Body of pancreas (tissue), 4 donors: ENCODE measurements at regions not wholly inside any gene's neighbourhood (a gene's known extent, or its start where the extent isn't known, plus 50 kb on each side); places are given as distances from the start of the nearest gene placed in this dataset.

Experiments used
- ATAC-seq: fragments of 150-250 bp; one replicate; pipeline ENCODE4 v1.9.1; 2016
- DNase-seq, 4 donors: peaks; one replicate each; pipeline ENCODE4 v3.0.0-alpha.2; 2019
- H3K27ac ChIP-seq, 4 donors: fragments of 200-600 bp; sonication (generic); 1 replicate in 3 of 4; 2 replicates in 1 of 4; pipeline versions ENCODE4 v1.5.1 to v1.6.1; 2016 to 2019; ENCODE audit warnings: mild to moderate bottlenecking in 1 of 4, mixed read lengths in 1 of 4, moderate library complexity in 1 of 4
- H3K27me3 ChIP-seq, 2 donors: fragments of 200-600 bp; sonication (generic); one replicate each; pipeline ENCODE4 v1.6.0; 2016; ENCODE audit warnings: mild to moderate bottlenecking in 1 of 2
- H3K36me3 ChIP-seq, 2 donors: fragments of 200-600 bp; sonication (generic); replicated peaks in 1 of 2; 2 replicates each; pipeline ENCODE4 v1.5.1; 2016; ENCODE audit warnings: low read depth in 2 of 2; ENCODE audit not compliant: insufficient read depth in 1 of 2
- H3K4me1 ChIP-seq: fragments of 200-600 bp; sonication (generic); one replicate; pipeline ENCODE4 v1.6.0; 2016
- H3K4me3 ChIP-seq, 2 donors: fragments of 200-600 bp; sonication (generic); 1 replicate in 1 of 2; 2 replicates in 1 of 2; pipeline ENCODE4 v1.5.1; 2016 to 2019
- H3K9me3 ChIP-seq, 3 donors: fragments of 200-600 bp; sonication (generic); 1 replicate in 2 of 3; 2 replicates in 1 of 3; pipeline ENCODE4 v1.5.1; 2016
- POLR2A ChIP-seq, 3 donors: fragments of 450-650 bp; IDR thresholded peaks; one replicate each; pipeline ENCODE4 v1.6.1; 2016; ENCODE audit warnings: antibody characterized with exemption in 3 of 3, mild to moderate bottlenecking in 2 of 3
- WGBS, 2 donors: methylation state at CpG; one replicate each; pipeline ENCODE4 v1.1.5; 2017; 5-methylcytosine and 5-hydroxymethylcytosine counted together
- intact Hi-C: fragments of 100-400 bp; cut with DNase I; formaldehyde crosslinking; loops from one replicate; pipeline ENCODE4 v1.15.1; 2023
- TF ChIP-seq, protein P1 (sequence below), 7 experiments: fragments of 450-650 bp in 4 of 7; fragments of 200-600 bp in 3 of 7; sonication (generic) in 3 of 7; IDR thresholded peaks; one replicate each; pipeline ENCODE4 v1.5.1; 2016 to 2019; ENCODE audit warnings: antibody characterized with exemption in 7 of 7

DNA sequence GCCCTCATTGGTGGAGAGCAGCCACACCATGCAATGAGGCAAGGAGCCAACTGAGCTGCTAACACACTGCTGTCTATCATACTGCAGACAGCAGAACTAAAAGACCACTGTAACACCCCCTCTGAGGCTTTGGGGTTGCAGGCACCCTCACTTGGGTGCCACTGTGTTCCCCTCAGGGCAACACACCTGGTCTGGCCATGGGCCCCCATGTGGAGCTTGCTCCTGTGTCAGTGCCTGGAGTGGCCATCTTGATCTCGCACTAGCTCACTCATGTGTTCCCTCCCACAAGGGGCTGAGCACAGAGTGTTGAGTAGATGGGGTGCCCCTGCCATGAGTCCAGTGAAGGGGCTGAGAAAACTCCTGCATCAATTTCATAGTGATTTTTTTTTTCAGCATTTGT is 532.4 kb upstream of the FTMT start:
- no peak for DNase-seq
- no peak for ATAC-seq
- H3K4me3 ChIP-seq, result no peak overlapping the region
- WGBS, 2 donors, result 90 to 100% methylated on average over 1 of the region's 1 CpG
- H3K4me1 ChIP-seq, result no peaks in the 10 kb centered on the region
- TF ChIP-seq, protein P1, sequence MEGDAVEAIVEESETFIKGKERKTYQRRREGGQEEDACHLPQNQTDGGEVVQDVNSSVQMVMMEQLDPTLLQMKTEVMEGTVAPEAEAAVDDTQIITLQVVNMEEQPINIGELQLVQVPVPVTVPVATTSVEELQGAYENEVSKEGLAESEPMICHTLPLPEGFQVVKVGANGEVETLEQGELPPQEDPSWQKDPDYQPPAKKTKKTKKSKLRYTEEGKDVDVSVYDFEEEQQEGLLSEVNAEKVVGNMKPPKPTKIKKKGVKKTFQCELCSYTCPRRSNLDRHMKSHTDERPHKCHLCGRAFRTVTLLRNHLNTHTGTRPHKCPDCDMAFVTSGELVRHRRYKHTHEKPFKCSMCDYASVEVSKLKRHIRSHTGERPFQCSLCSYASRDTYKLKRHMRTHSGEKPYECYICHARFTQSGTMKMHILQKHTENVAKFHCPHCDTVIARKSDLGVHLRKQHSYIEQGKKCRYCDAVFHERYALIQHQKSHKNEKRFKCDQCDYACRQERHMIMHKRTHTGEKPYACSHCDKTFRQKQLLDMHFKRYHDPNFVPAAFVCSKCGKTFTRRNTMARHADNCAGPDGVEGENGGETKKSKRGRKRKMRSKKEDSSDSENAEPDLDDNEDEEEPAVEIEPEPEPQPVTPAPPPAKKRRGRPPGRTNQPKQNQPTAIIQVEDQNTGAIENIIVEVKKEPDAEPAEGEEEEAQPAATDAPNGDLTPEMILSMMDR (IDR thresholded peaks at IDR 0.05), result no peak
- no peak for TF ChIP-seq POLR2A (IDR thresholded peaks at IDR 0.05)
- no peaks in the 10 kb centered on the region for H3K36me3 ChIP-seq
- intact Hi-C loops, result no loop called here
- H3K27ac ChIP-seq, result no peak overlapping the region
- H3K9me3 ChIP-seq, result no peaks in the 10 kb centered on the region
- no peaks in the 10 kb centered on the region for H3K27me3 ChIP-seq

DNA sequence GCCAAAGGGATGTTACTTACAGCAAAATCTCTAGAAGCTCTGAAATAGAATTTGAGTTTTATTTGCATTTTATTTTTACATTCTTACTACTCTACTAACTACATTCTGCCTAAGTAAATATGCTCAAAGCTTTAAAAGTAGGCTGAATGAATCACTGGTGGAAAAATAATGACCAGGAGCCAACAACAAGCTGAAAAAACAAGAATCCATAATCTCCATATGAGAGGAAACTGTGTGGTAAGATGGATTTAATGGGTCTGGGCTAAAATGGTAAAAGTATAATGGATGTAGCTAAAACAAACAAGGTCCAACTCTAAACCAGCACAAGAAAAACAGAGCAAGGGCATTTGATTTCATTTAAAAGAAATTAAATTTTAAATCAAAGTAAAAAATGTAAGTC is 525.8 kb upstream of the FTMT start:
- Histone ChIP-seq H3K27ac (no peak overlapping the region), H3K27me3 (no peaks in the 10 kb centered on the region), H3K4me1 (no peaks in the 10 kb centered on the region), H3K9me3 (no peaks in the 10 kb centered on the region), H3K36me3 (no peaks in the 10 kb centered on the region), H3K4me3 (no peak overlapping the region)
- no peak for TF ChIP-seq POLR2A (IDR thresholded peaks at IDR 0.05)
- TF ChIP-seq, protein P1 (IDR thresholded peaks at IDR 0.05), result no peak
- no peak for ATAC-seq
- intact Hi-C loops, result no loop called here
- no peak for DNase-seq

DNA sequence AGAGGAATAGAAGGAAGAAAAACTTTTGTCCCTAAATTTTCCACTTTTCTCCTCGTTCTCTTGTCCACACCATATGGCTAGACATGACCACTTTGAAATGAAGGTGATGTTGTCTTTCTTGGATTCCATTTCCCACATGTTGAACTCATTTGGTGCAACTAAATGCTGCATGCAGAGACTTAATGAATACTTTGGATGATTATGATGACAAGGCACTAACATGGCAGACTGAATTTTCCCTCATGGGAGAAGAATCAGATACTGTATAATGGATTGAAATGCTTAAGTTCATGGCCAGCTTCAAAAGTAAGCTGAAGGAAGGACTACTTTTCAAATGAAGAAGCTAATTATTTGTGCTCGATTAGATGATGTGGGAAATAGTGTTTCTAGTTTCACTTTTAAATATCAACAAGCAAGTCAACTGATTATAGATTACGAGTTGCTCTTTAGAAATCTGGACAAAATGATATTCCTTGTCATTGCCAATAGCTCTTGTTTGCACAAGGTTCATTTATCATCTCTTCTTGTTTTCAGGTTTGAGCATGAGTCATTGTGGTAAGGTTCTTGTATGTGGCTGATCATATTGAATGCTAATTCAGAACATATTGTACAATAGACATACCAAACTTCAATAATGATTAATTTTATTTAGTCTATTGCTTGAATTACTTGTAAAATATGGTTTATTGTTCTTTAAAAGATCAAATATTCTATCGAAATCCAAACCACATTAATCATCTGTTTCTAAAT is 501.3 kb upstream of the FTMT start:
- H3K9me3 ChIP-seq, result no peaks in the 10 kb centered on the region
- DNase-seq, result no peak
- H3K27me3 ChIP-seq, result no peaks in the 10 kb centered on the region
- no peaks in the 10 kb centered on the region for H3K36me3 ChIP-seq
- WGBS, 2 donors, result 22 to 29% methylated on average over 4 of the region's 4 CpGs
- no peak overlapping the region for H3K27ac ChIP-seq
- no peaks in the 10 kb centered on the region for H3K4me1 ChIP-seq
- intact Hi-C loops, result no loop called here
- H3K4me3 ChIP-seq, result no peak overlapping the region
- TF ChIP-seq, protein P1 (IDR thresholded peaks at IDR 0.05), result no peak
- TF ChIP-seq POLR2A (IDR thresholded peaks at IDR 0.05), result no peak
- no peak for ATAC-seq

DNA sequence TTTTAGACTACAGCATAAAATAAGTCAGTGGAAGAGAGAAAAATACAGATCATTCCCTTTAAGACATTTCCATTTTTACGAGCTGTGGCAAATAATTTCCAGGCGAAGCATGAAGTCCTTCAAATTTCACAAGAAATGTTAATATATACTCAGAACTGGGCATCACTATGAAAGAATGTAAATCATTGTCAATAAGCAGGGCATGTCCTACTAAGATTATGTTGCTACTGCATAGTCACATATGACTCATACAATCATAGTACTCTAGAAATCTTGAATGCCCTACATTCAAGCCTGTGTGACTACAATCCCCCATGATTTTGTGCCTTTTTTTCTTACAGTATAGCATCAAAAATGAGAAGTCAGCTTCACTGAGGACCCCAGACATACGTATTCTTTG is 485.2 kb upstream of the FTMT start:
- intact Hi-C loops, result no loop called here
- 49 to 59% methylated on average over 3 of the region's 3 CpGs for WGBS, 2 donors
- Histone ChIP-seq H3K4me3 (no peak overlapping the region), H3K27me3 (no peaks in the 10 kb centered on the region), H3K9me3 (no peaks in the 10 kb centered on the region), H3K36me3 (no peaks in the 10 kb centered on the region), H3K27ac (no peak overlapping the region), H3K4me1 (no peaks in the 10 kb centered on the region)
- TF ChIP-seq POLR2A (IDR thresholded peaks at IDR 0.05), result no peak
- TF ChIP-seq, protein P1 (IDR thresholded peaks at IDR 0.05), result no peak
- ATAC-seq, result no peak
- no peak for DNase-seq

DNA sequence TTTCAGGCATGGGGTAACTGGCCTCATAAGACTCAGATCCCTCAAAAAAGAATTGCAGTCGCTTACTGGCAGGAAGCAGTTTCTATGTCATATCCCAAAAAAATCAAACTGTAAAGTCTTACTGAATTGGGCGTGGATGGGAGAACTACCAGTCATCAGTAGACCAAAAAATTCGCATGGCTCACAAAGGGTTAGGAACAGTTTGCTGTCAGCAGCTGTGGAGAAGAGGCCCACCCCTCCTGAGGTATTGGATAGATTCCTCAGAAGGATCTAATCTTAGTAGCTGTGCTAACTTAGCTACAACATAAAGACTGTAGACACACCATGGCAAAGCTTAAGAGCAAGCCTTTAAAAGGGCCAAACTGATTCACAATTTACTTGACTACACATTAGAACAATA is 478.3 kb upstream of the FTMT start:
- no peak for ATAC-seq
- 50 to 62% methylated on average over 3 of the region's 3 CpGs for WGBS, 2 donors
- TF ChIP-seq, protein P1 (IDR thresholded peaks at IDR 0.05), result no peak
- no peak for TF ChIP-seq POLR2A (IDR thresholded peaks at IDR 0.05)

More for the DNA sequence above, 478.3 kb upstream of the FTMT start:
- intact Hi-C loops, result no loop called here
- H3K4me1 ChIP-seq, result no peaks in the 10 kb centered on the region
- no peaks in the 10 kb centered on the region for H3K27me3 ChIP-seq
- no peaks in the 10 kb centered on the region for H3K9me3 ChIP-seq
- H3K4me3 ChIP-seq, result no peak overlapping the region
- no peak for DNase-seq
- no peaks in the 10 kb centered on the region for H3K36me3 ChIP-seq
- H3K27ac ChIP-seq, result no peak overlapping the region
